Body of pancreas (tissue), 4 donors: ENCODE measurements at regions not wholly inside any gene's neighbourhood (a gene's known extent, or its start where the extent isn't known, plus 50 kb on each side); places are given as distances from the start of the nearest gene placed in this dataset.

Experiments used
- POLR2A ChIP-seq, 3 donors: fragments of 450-650 bp; IDR thresholded peaks; one replicate each; pipeline ENCODE4 v1.6.1; 2016; ENCODE audit warnings: antibody characterized with exemption in 3 of 3, mild to moderate bottlenecking in 2 of 3
- TF ChIP-seq, protein P1 (sequence below), 7 experiments: fragments of 450-650 bp in 4 of 7; fragments of 200-600 bp in 3 of 7; sonication (generic) in 3 of 7; IDR thresholded peaks; one replicate each; pipeline ENCODE4 v1.5.1; 2016 to 2019; ENCODE audit warnings: antibody characterized with exemption in 7 of 7

DNA sequence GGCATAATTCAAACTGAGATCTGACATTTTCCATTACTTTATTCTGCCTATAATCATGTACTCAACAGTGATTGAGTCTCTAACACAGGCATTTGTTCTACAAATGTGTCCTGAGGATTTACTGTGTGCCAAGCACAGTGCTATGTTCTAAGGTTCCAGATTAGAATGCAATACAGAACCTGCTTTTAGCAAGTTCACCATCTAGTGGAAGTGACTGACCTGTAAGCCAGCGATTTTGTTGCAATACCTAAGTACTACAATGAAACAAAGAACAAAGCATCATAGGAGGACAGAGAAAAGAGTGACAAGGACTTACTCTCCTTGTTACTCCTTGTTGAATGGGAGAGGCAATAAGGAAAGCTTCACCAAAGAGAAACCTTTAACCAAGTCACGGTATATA is 348.1 kb downstream of the ELAVL2 start:
- TF ChIP-seq, protein P1, sequence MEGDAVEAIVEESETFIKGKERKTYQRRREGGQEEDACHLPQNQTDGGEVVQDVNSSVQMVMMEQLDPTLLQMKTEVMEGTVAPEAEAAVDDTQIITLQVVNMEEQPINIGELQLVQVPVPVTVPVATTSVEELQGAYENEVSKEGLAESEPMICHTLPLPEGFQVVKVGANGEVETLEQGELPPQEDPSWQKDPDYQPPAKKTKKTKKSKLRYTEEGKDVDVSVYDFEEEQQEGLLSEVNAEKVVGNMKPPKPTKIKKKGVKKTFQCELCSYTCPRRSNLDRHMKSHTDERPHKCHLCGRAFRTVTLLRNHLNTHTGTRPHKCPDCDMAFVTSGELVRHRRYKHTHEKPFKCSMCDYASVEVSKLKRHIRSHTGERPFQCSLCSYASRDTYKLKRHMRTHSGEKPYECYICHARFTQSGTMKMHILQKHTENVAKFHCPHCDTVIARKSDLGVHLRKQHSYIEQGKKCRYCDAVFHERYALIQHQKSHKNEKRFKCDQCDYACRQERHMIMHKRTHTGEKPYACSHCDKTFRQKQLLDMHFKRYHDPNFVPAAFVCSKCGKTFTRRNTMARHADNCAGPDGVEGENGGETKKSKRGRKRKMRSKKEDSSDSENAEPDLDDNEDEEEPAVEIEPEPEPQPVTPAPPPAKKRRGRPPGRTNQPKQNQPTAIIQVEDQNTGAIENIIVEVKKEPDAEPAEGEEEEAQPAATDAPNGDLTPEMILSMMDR (IDR thresholded peaks at IDR 0.05) = no peak
- no peak for TF ChIP-seq POLR2A (IDR thresholded peaks at IDR 0.05)
